ENCODE measurements at regions not wholly inside any gene's neighbourhood (a gene's known extent, or its start where the extent isn't known, plus 50 kb on each side); places are given as distances from the start of the nearest gene placed in this dataset.

GRCh38 chr3:176776622-176777175, 420.6 kb downstream of the TBL1XR1 start:
- no peak for DNase-seq (ENCODE audit: low read depth)
- H3K4me3 ChIP-seq (ENCODE audit: low read depth, low read length) = no peak overlapping the region
- TF ChIP-seq CTCF (IDR thresholded peaks at IDR 0.05; ENCODE audit: insufficient read depth, low read length) = no peak

GRCh38 chr3:176769547-176770190, 427.6 kb downstream of the TBL1XR1 start:
- TF ChIP-seq CTCF (IDR thresholded peaks at IDR 0.05; ENCODE audit: insufficient read depth, low read length) = no peak
- no peak overlapping the region for H3K4me3 ChIP-seq (ENCODE audit: low read depth, low read length)
- no peak for DNase-seq (ENCODE audit: low read depth)

- no peak for TF ChIP-seq CTCF (IDR thresholded peaks at IDR 0.05; ENCODE audit: insufficient read depth, low read length)
- DNase-seq (ENCODE audit: low read depth) = peak; percentile 65
- H3K4me3 ChIP-seq (ENCODE audit: low read depth, low read length) = no peak overlapping the region
These were observed 429.9 kb downstream of the TBL1XR1 start for GRCh38 chr3:176767385-176767784.

- DNase-seq (ENCODE audit: low read depth) = no peak
- no peak overlapping the region for H3K4me3 ChIP-seq (ENCODE audit: low read depth, low read length)
- TF ChIP-seq CTCF (IDR thresholded peaks at IDR 0.05; ENCODE audit: insufficient read depth, low read length) = no peak
These were observed 430.4 kb downstream of the TBL1XR1 start for GRCh38 chr3:176766862-176767261.

DNA sequence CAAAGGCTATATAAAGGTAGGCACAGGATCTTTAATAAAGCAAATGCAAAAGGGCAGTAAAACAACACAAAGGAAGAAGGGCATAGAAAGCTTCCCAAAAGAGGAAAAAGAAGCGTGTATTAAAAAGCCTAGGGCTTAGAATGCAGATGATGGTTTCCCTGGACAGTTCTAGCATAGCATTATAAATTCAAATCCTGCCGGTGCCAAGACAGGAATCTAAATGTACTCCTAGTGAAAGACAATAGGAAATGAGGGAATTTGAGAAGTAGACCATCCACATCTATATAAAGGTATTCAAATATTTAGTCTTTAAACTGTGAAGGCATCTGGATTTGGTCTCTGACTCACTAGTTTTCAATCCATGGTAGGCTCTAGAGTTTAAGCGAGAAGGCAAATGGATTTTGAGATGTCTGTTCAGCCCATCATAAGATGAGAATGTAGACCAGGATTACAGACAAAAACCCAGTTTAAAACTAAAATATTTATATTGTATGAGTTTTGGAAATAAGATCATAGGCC, 431.8 kb downstream of the TBL1XR1 start:
- H3K4me3 ChIP-seq (ENCODE audit: low read depth, low read length) = no peak overlapping the region
- TF ChIP-seq CTCF (IDR thresholded peaks at IDR 0.05; ENCODE audit: insufficient read depth, low read length) = no peak
- no peak for DNase-seq (ENCODE audit: low read depth)

DNA sequence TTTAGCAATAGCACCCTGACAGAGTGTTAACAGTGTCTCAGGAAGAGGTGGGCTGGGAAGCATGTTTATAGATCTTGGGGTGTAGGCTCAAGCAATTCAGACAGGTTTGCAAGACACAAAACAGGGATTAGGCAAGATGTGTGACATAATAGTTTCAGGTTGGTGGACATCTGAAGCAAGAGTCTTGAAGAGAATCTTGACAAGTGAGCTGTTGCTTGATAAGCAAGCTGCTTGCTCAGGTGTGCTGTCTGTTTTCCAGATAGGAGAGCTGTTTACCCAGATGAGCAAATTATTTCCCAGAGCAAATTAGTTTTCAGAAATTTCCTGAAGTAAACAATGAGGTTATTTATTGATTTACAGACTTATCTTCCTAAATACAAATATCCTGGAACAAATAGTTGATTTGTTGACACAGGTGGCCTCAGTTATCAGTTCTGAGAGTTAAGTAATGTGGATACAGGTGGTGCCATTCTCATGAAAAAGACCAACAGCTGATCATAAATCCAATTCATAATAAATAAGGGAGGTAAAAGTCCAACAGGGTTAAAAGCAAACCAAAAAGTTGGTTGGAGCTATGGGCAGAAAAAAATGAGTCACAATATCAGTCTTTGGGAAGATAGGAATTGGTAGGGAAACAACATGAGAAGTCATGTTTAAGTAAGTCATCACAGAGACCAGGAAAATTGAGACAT, 437.3 kb downstream of the TBL1XR1 start:
- no peak overlapping the region for H3K4me3 ChIP-seq (ENCODE audit: low read depth, low read length)
- TF ChIP-seq CTCF (IDR thresholded peaks at IDR 0.05; ENCODE audit: insufficient read depth, low read length) = no peak
- no peak for DNase-seq (ENCODE audit: low read depth)
